ENCODE measurements at regions not wholly inside any gene's neighbourhood (a gene's known extent, or its start where the extent isn't known, plus 50 kb on each side); places are given as distances from the start of the nearest gene placed in this dataset.

GRCh38 chr13:105785436-105785835, 750.0 kb downstream of the EFNB2 start:
- no peak for DNase-seq (ENCODE audit: low read depth)

GRCh38 chr13:105783261-105783660, 752.2 kb downstream of the EFNB2 start:
- DNase-seq (ENCODE audit: low read depth) = no peak

GRCh38 chr13:105778196-105778595, 757.3 kb downstream of the EFNB2 start:
- no peak for DNase-seq (ENCODE audit: low read depth)

- DNase-seq (ENCODE audit: low read depth) = no peak
Measured at GRCh38 chr13:105774739-105775460, 760.6 kb downstream of the EFNB2 start.

- no peak for DNase-seq (ENCODE audit: low read depth)
Measured at GRCh38 chr13:105773863-105774538, 761.5 kb downstream of the EFNB2 start.

GRCh38 chr13:105773241-105773640, 762.2 kb downstream of the EFNB2 start:
- no peak for DNase-seq (ENCODE audit: low read depth)

- DNase-seq (ENCODE audit: low read depth) = no peak
Measured at GRCh38 chr13:105764486-105764885, 771.0 kb downstream of the EFNB2 start.

- DNase-seq (ENCODE audit: low read depth) = no peak
Measured at GRCh38 chr13:105763851-105764250, 771.6 kb downstream of the EFNB2 start.

GRCh38 chr13:105762096-105762495, 773.4 kb downstream of the EFNB2 start:
- DNase-seq (ENCODE audit: low read depth) = no peak

- DNase-seq (ENCODE audit: low read depth) = no peak
Measured at GRCh38 chr13:105758918-105759860, 776.3 kb downstream of the EFNB2 start.

GRCh38 chr13:105740739-105741138, 794.7 kb downstream of the EFNB2 start:
- no peak for DNase-seq (ENCODE audit: low read depth)

GRCh38 chr13:105737688-105738087, 797.8 kb downstream of the EFNB2 start:
- DNase-seq (ENCODE audit: low read depth) = no peak

GRCh38 chr13:105735281-105735680, 800.2 kb downstream of the EFNB2 start:
- no peak for DNase-seq (ENCODE audit: low read depth)

GRCh38 chr13:105732806-105733529, 802.5 kb downstream of the EFNB2 start:
- DNase-seq (ENCODE audit: low read depth) = no peak

GRCh38 chr13:105725887-105726286, 809.6 kb downstream of the EFNB2 start:
- no peak for DNase-seq (ENCODE audit: low read depth)

- no peak for DNase-seq (ENCODE audit: low read depth)
Measured at GRCh38 chr13:105721016-105721415, 814.4 kb downstream of the EFNB2 start.

- DNase-seq (ENCODE audit: low read depth) = no peak
Measured at GRCh38 chr13:105719859-105720258, 815.6 kb downstream of the EFNB2 start.

GRCh38 chr13:105709181-105709580, 826.3 kb downstream of the EFNB2 start:
- DNase-seq (ENCODE audit: low read depth) = no peak

GRCh38 chr13:105703843-105704242, 831.6 kb downstream of the EFNB2 start:
- no peak for DNase-seq (ENCODE audit: low read depth)

GRCh38 chr13:105702441-105702840, 833.0 kb downstream of the EFNB2 start:
- DNase-seq (ENCODE audit: low read depth) = no peak

- DNase-seq (ENCODE audit: low read depth) = no peak
Measured at GRCh38 chr13:105692769-105693168, 842.7 kb downstream of the EFNB2 start.

GRCh38 chr13:105684216-105684615, 851.2 kb downstream of the EFNB2 start:
- no peak for DNase-seq (ENCODE audit: low read depth)

All from stimulated activated CD4-positive, alpha-beta T cell treated with anti-CD3 and anti-CD28 coated beads, Interleukin-2, amount 100 ng/mL, for 4 hours (primary cell).